Progenitor cell of endocrine pancreas (in vitro differentiated cells): ENCODE measurements at regions not wholly inside any gene's neighbourhood (a gene's known extent, or its start where the extent isn't known, plus 50 kb on each side); places are given as distances from the start of the nearest gene placed in this dataset.
A peak's percentile ranks its signal among the peaks of the same experiment; 100 is the strongest.

Source experiments
- DNase-seq: peaks from one replicate; pipeline ENCODE4 v3.0.0; 2021; ENCODE audit warnings: low spot score; ENCODE audit not compliant: unreplicated experiment
- H3K27ac Mint-ChIP-seq: 2 replicates; pipeline ENCODE4 v1.8.0; 2021; ENCODE audit warnings: mild to moderate bottlenecking, moderate library complexity, mixed read lengths
- H3K27me3 Mint-ChIP-seq: 2 replicates; pipeline ENCODE4 v1.8.0; 2021; ENCODE audit warnings: mixed read lengths
- H3K36me3 Mint-ChIP-seq: 2 replicates; pipeline ENCODE4 v1.8.0; 2022; ENCODE audit warnings: mixed read lengths; ENCODE audit not compliant: insufficient read depth
- H3K4me1 Mint-ChIP-seq: 2 replicates; pipeline ENCODE4 v1.8.0; 2021; ENCODE audit warnings: low read depth, mixed read lengths
- H3K4me3 Mint-ChIP-seq: 2 replicates; pipeline ENCODE4 v1.8.0; 2021; ENCODE audit warnings: low read depth, mild to moderate bottlenecking, moderate library complexity, mixed read lengths
- H3K9me3 Mint-ChIP-seq: 2 replicates; pipeline ENCODE4 v1.8.0; 2021; ENCODE audit warnings: low read depth, mixed read lengths
- CTCF ChIP-seq: fragments of 200-600 bp; sonication (generic); IDR thresholded peaks from one replicate; pipeline ENCODE4 v1.5.0; 2021; ENCODE audit warnings: antibody characterized with exemption, mild to moderate bottlenecking; ENCODE audit not compliant: unreplicated experiment

GRCh38 chr5:8417316-8418048, 548.5 kb downstream of the MTRR start:
- Mint-ChIP-seq H3K27me3 (no peaks in the 10 kb centered on the region), H3K27ac (peak overlapping the region; percentile 90), H3K9me3 (peaks cover 6% of the 10 kb centered on the region), H3K4me3 (no peak overlapping the region), H3K36me3 (no peaks in the 10 kb centered on the region), H3K4me1 (peaks cover 38% of the 10 kb centered on the region)
- no peak for TF ChIP-seq CTCF
- no peak for DNase-seq

- DNase-seq, result no peak
- Mint-ChIP-seq H3K27me3 (no peaks in the 10 kb centered on the region), H3K36me3 (no peaks in the 10 kb centered on the region), H3K4me3 (no peak overlapping the region), H3K27ac (peak overlapping the region; percentile 86), H3K4me1 (peaks cover 38% of the 10 kb centered on the region), H3K9me3 (peaks cover 6% of the 10 kb centered on the region)
- no peak for TF ChIP-seq CTCF
These were observed 549.1 kb downstream of the MTRR start for GRCh38 chr5:8418049-8418426.

- Mint-ChIP-seq H3K36me3 (peaks cover 4% of the 10 kb centered on the region), H3K27ac (no peak overlapping the region), H3K9me3 (peaks cover 8% of the 10 kb centered on the region), H3K27me3 (no peaks in the 10 kb centered on the region), H3K4me1 (no peaks in the 10 kb centered on the region), H3K4me3 (no peak overlapping the region)
- no peak for TF ChIP-seq CTCF
- no peak for DNase-seq
These were observed 561.1 kb downstream of the MTRR start for GRCh38 chr5:8429778-8430758.

- H3K27ac Mint-ChIP-seq, result no peak overlapping the region
- no peak for TF ChIP-seq CTCF
- no peaks in the 10 kb centered on the region for H3K27me3 Mint-ChIP-seq
- no peak overlapping the region for H3K4me3 Mint-ChIP-seq
- no peaks in the 10 kb centered on the region for H3K9me3 Mint-ChIP-seq
- DNase-seq, result no peak
- no peaks in the 10 kb centered on the region for H3K36me3 Mint-ChIP-seq
- H3K4me1 Mint-ChIP-seq, result peaks cover 3% of the 10 kb centered on the region
These were observed 565.6 kb downstream of the MTRR start for GRCh38 chr5:8434501-8434900.

- Mint-ChIP-seq H3K27ac (no peak overlapping the region), H3K27me3 (no peaks in the 10 kb centered on the region), H3K4me1 (peaks cover 3% of the 10 kb centered on the region), H3K9me3 (no peaks in the 10 kb centered on the region), H3K4me3 (no peak overlapping the region), H3K36me3 (no peaks in the 10 kb centered on the region)
- TF ChIP-seq CTCF, result no peak
- DNase-seq, result no peak
These were observed 568.0 kb downstream of the MTRR start for GRCh38 chr5:8436924-8437323.
